Neural crest cell (in vitro differentiated cells): ENCODE measurements at regions not wholly inside any gene's neighbourhood (a gene's known extent, or its start where the extent isn't known, plus 50 kb on each side); places are given as distances from the start of the nearest gene placed in this dataset.

Source experiments
- DNase-seq: peaks from one replicate; pipeline ENCODE4 v3.0.0; 2021; ENCODE audit warnings: low read depth, mixed read lengths, low spot score
- H3K27ac Mint-ChIP-seq: one replicate; pipeline ENCODE4 v1.8.0; 2021; ENCODE audit warnings: mild to moderate bottlenecking, mixed read lengths; ENCODE audit not compliant: unreplicated experiment
- H3K27me3 Mint-ChIP-seq: 2 replicates; pipeline ENCODE4 v1.8.0; 2021; ENCODE audit warnings: low read depth, mild to moderate bottlenecking, mixed read lengths
- H3K36me3 Mint-ChIP-seq: 2 replicates; pipeline ENCODE4 v1.8.0; 2021; ENCODE audit warnings: low read depth, mild to moderate bottlenecking, mixed read lengths
- H3K4me1 Mint-ChIP-seq: 2 replicates; pipeline ENCODE4 v1.8.0; 2021; ENCODE audit warnings: mixed read lengths
- H3K4me3 Mint-ChIP-seq: one replicate; pipeline ENCODE4 v1.8.0; 2021; ENCODE audit warnings: mild to moderate bottlenecking, mixed read lengths
- H3K9me3 Mint-ChIP-seq: 2 replicates; pipeline ENCODE4 v1.8.0; 2021; ENCODE audit warnings: mixed read lengths
- CTCF ChIP-seq: fragments of 200-600 bp; sonication (generic); conservative IDR thresholded peaks from 2 replicates; pipeline ENCODE4 v1.5.0; 2021; ENCODE audit warnings: antibody characterized with exemption, mild to moderate bottlenecking

GRCh38 chr2:172193331-172194089 is 90.8 kb upstream of the DLX2 start:
- H3K4me3 Mint-ChIP-seq, result no peak overlapping the region
- TF ChIP-seq CTCF, result no peak
- peaks cover 13% of the 10 kb centered on the region for H3K9me3 Mint-ChIP-seq
- H3K36me3 Mint-ChIP-seq, result peaks cover 19% of the 10 kb centered on the region
- no peaks in the 10 kb centered on the region for H3K27me3 Mint-ChIP-seq
- H3K27ac Mint-ChIP-seq, result no peak overlapping the region
- no peaks in the 10 kb centered on the region for H3K4me1 Mint-ChIP-seq
- DNase-seq, result no peak

- no peak overlapping the region for H3K4me3 Mint-ChIP-seq
- TF ChIP-seq CTCF, result no peak
- H3K9me3 Mint-ChIP-seq, result peaks cover 18% of the 10 kb centered on the region
- H3K36me3 Mint-ChIP-seq, result peaks cover 22% of the 10 kb centered on the region
- H3K27me3 Mint-ChIP-seq, result no peaks in the 10 kb centered on the region
- H3K27ac Mint-ChIP-seq, result no peak overlapping the region
- H3K4me1 Mint-ChIP-seq, result no peaks in the 10 kb centered on the region
- DNase-seq, result no peak
Observed at GRCh38 chr2:172195836-172196376, 93.2 kb upstream of the DLX2 start.

- Mint-ChIP-seq H3K9me3 (peaks cover 21% of the 10 kb centered on the region), H3K27me3 (no peaks in the 10 kb centered on the region)
Observed at GRCh38 chr2:172196768-172197431, 94.2 kb upstream of the DLX2 start.

GRCh38 chr2:172198361-172198760 is 95.7 kb upstream of the DLX2 start:
- no peaks in the 10 kb centered on the region for H3K27me3 Mint-ChIP-seq
- peaks cover 19% of the 10 kb centered on the region for H3K9me3 Mint-ChIP-seq
- peaks cover 16% of the 10 kb centered on the region for H3K36me3 Mint-ChIP-seq
- H3K27ac Mint-ChIP-seq, result no peak overlapping the region
- H3K4me3 Mint-ChIP-seq, result no peak overlapping the region
- DNase-seq, result no peak
- no peak for TF ChIP-seq CTCF
- H3K4me1 Mint-ChIP-seq, result no peaks in the 10 kb centered on the region

More at GRCh38 chr2:172196768-172197431, 94.2 kb upstream of the DLX2 start:
- no peak overlapping the region for H3K4me3 Mint-ChIP-seq
- peaks cover 22% of the 10 kb centered on the region for H3K36me3 Mint-ChIP-seq
- DNase-seq, result no peak
- TF ChIP-seq CTCF, result no peak
- no peak overlapping the region for H3K27ac Mint-ChIP-seq
- H3K4me1 Mint-ChIP-seq, result no peaks in the 10 kb centered on the region

GRCh38 chr2:172198908-172199307 is 96.2 kb upstream of the DLX2 start:
- H3K36me3 Mint-ChIP-seq, result peaks cover 13% of the 10 kb centered on the region
- no peak overlapping the region for H3K27ac Mint-ChIP-seq
- no peak overlapping the region for H3K4me3 Mint-ChIP-seq
- no peaks in the 10 kb centered on the region for H3K4me1 Mint-ChIP-seq
- H3K27me3 Mint-ChIP-seq, result no peaks in the 10 kb centered on the region
- peaks cover 15% of the 10 kb centered on the region for H3K9me3 Mint-ChIP-seq
- no peak for TF ChIP-seq CTCF
- no peak for DNase-seq
